H54 (cell line): ENCODE measurements at regions not wholly inside any gene's neighbourhood (a gene's known extent, or its start where the extent isn't known, plus 50 kb on each side); places are given as distances from the start of the nearest gene placed in this dataset.

Source experiments
- DNase-seq: peaks from one replicate; pipeline ENCODE4 v3.0.0; 2011; ENCODE audit warnings: low spot score, mixed read lengths; ENCODE audit not compliant: insufficient read length
- FAIRE-seq: peaks from 3 replicates; lab custom pipeline; 2011; peaks lifted over from hg19 to GRCh38; lab: Jason Lieb, UNC
- POLR2A ChIP-seq: IDR thresholded peaks from 2 replicates; pipeline ENCODE4 v1.6.1; 2011; ENCODE audit warnings: low read depth, mild to moderate bottlenecking, low read length

DNA sequence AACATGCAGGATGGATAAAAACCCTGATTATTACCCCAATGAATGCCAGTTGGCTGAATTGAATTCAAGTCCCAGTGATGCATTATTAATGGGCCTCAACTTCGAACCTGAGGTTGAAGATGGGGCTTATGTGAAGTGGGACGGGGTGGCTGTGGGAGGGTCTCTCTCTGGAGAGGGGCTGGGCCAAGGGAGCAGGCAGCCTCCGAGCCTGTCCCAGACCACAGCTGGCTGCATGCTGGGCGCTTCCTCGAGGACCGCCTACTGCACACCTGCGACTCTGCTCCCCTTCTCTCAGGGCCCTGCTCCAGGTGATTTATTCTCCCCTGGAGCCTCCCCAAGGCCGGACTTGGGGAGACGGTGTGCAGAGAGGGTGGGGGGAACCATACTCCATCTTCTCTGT lies 568.3 kb downstream of the CCDC171 start:
- DNase-seq = no peak
- FAIRE-seq = no peak
- no peak for TF ChIP-seq POLR2A

- FAIRE-seq = peak; percentile 65
- no peak for TF ChIP-seq POLR2A
- DNase-seq = no peak
Measured at GRCh38 chr9:16121601-16122286, 568.9 kb downstream of the CCDC171 start.

DNA sequence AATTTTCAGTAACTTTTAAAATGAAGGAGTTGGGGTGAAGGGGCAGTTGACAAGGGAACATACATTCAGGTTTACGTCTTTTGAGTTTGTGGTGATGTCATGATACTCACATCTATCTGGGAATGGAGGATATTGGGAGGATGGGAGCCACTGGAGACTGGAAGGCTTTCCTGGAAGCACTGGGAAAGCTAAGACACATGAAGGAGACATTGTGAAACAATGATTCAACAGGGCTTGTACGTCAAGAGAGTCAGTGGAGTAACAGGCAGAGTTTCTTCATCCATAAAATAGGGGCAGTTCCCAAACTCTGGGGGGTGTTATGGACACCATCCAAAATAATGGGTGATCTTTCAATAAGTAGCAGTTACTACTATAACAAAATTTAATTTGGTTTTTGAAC lies 572.8 kb downstream of the CCDC171 start:
- TF ChIP-seq POLR2A = no peak
- no peak for FAIRE-seq
- no peak for DNase-seq

GRCh38 chr9:16126042-16126441 lies 573.2 kb downstream of the CCDC171 start:
- FAIRE-seq (no peak), DNase-seq (no peak)

GRCh38 chr9:16128003-16128402 lies 575.2 kb downstream of the CCDC171 start:
- TF ChIP-seq POLR2A = no peak
- FAIRE-seq (no peak), DNase-seq (no peak)

More at GRCh38 chr9:16126042-16126441, 573.2 kb downstream of the CCDC171 start:
- no peak for TF ChIP-seq POLR2A

DNA sequence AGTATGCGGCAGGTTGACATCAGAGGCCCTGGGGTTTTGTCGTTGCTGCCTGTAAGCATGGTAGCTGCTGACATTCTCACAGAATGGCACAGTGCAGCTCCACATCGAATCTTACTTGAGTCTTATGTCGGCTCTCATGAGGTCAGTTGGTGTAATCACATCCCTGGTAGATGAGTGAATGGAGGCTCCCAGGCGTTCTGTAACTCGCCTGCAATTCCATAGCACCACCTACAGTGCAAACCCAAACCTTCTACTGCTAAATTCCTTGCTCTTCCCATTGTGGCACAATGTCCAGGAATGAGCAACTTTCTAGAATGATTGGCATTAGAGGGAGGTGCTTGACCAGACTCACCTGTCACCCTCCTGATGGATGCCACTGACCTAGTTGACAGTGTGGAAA lies 578.4 kb downstream of the CCDC171 start:
- FAIRE-seq (peak; percentile 80), DNase-seq (no peak)
- no peak for TF ChIP-seq POLR2A

- FAIRE-seq (no peak), DNase-seq (no peak)
- TF ChIP-seq POLR2A = no peak
Measured at GRCh38 chr9:16132513-16132912, 579.7 kb downstream of the CCDC171 start.

DNA sequence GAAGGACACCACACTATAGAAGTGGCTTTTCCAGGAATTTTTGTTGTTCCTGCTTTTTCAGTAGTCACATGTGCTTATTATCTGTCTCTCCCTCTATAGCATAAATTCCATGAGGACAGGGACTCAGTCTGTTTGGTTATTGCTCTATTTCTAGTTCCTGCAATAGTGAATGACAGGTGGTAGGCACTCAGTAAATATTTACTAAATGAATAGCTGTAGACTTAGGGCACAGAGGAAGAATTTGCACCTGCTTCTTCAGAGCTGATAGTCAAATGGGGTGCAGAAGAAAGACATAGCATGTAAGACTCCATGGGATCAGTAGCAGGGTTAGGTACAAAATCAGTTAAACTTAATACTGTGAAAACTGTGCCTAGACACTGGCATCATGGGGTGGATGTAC lies 580.2 kb downstream of the CCDC171 start:
- DNase-seq (no peak), FAIRE-seq (no peak)
- no peak for TF ChIP-seq POLR2A

DNA sequence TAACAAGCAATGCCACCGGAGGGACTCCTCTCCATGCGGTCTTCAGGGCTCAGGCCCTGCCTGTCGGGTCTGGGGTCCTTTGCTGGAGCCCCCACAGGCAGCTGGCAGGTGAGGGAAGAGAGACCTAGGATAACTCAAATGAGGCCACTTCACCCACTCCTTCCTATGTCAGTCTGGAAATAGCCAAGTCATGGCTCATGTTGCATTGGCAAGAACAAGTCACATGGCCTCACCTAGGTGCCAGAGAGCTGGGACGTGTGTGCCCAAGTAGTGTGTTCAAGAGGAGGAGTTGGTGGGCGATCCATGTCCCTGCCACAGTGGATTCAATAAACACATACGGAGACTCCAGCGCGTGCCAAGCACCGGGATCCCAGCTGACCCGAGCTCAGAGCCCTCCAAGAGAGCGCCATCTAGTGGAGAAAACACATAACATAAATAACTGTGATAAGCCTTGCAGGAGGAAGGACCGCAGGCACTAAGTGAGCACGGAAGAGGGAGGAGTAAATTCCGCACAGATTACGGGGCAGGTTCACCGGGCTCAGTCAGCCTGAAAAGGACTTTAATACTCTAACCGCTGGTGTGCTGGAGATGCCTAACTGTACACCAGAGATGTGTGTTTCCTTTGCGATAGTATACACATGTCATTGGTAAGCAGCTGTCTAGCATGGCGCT lies 580.8 kb downstream of the CCDC171 start:
- no peak for TF ChIP-seq POLR2A
- peak; percentile 74 for DNase-seq
- peak; percentile 99 for FAIRE-seq

- no peak for FAIRE-seq
- no peak for TF ChIP-seq POLR2A
- DNase-seq = no peak
Measured at GRCh38 chr9:16134351-16134750, 581.5 kb downstream of the CCDC171 start.

- FAIRE-seq (no peak), DNase-seq (no peak)
- TF ChIP-seq POLR2A = no peak
Measured at GRCh38 chr9:16135968-16136367, 583.1 kb downstream of the CCDC171 start.

GRCh38 chr9:16136451-16136850 lies 583.6 kb downstream of the CCDC171 start:
- FAIRE-seq (no peak), DNase-seq (no peak)
- TF ChIP-seq POLR2A = no peak

DNA sequence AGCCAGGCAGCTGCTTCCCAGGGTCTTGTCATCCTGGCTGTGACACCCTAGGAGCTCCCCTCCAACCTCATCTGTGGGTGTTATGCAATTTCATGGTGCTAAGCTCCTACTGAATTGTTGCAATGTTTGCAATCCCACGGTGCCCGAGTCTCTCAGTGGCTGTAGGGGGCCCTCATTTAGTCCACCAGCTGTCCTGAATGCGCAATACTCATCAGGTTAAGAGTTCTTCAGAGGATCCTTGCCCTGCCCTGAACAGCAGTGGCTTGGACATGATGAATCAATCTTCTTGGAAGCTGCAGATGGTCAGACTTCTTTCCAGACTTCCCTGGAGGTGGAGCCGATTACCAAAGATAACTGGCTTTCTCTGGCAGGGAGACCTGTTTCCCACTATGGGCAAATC lies 584.1 kb downstream of the CCDC171 start:
- DNase-seq = no peak
- no peak for FAIRE-seq
- TF ChIP-seq POLR2A = no peak

GRCh38 chr9:16138561-16139491 lies 586.0 kb downstream of the CCDC171 start:
- no peak for TF ChIP-seq POLR2A
- peak; percentile 81 for FAIRE-seq
- DNase-seq = no peak
